ENCODE measurements at regions not wholly inside any gene's neighbourhood (a gene's known extent, or its start where the extent isn't known, plus 50 kb on each side); places are given as distances from the start of the nearest gene placed in this dataset.
A peak's percentile ranks its signal among the peaks of the same experiment; 100 is the strongest.

GRCh38 chr4:77430847-77431246 is 174.8 kb upstream of the CXCL13 start:
- intact Hi-C loops (cut with DNase I), result no loop called here
- no peak overlapping the region for H3K4me3 ChIP-seq (replicated peaks in 1 of 3)
- TF ChIP-seq CTCF (IDR thresholded peaks at IDR 0.05) (no peak), POLR2A (IDR thresholded peaks at IDR 0.05) (no peak)
- H3K9me3 ChIP-seq, result no peaks in the 10 kb centered on the region
- 93% methylated on average over 4 of the region's 4 CpGs for WGBS, 2 donors
- H3K36me3 ChIP-seq, result no peaks in the 10 kb centered on the region
- peaks cover 0 to 4% of the 10 kb centered on the region in 2 donors for H3K4me1 ChIP-seq
- H3K27ac ChIP-seq, result no peak overlapping the region
- DNase-seq, result no peak
- H3K27me3 ChIP-seq, result no peaks in the 10 kb centered on the region

- no peaks in the 10 kb centered on the region for H3K36me3 ChIP-seq
- no peaks in the 10 kb centered on the region for H3K27me3 ChIP-seq
- no peak overlapping the region for H3K27ac ChIP-seq
- DNase-seq, result no peak
- H3K4me1 ChIP-seq, result peaks cover 0 to 4% of the 10 kb centered on the region in 2 donors
- intact Hi-C loops (cut with DNase I), result no loop called here
- no peak overlapping the region for H3K4me3 ChIP-seq (replicated peaks in 1 of 3)
- 97 to 100% methylated on average over 1 of the region's 1 CpG for WGBS, 2 donors
- H3K9me3 ChIP-seq, result no peaks in the 10 kb centered on the region
- TF ChIP-seq POLR2A (IDR thresholded peaks at IDR 0.05) (no peak), CTCF (IDR thresholded peaks at IDR 0.05) (no peak)
Measured at GRCh38 chr4:77431546-77431945, 174.1 kb upstream of the CXCL13 start.

GRCh38 chr4:77432717-77433417 is 172.8 kb upstream of the CXCL13 start:
- no peak overlapping the region for H3K4me3 ChIP-seq (replicated peaks in 1 of 3)
- no peak for DNase-seq
- no peaks in the 10 kb centered on the region for H3K9me3 ChIP-seq
- no peaks in the 10 kb centered on the region for H3K36me3 ChIP-seq
- H3K27ac ChIP-seq, result no peak overlapping the region
- peaks cover 0 to 4% of the 10 kb centered on the region in 2 donors for H3K4me1 ChIP-seq
- 65 to 69% methylated on average over 3 of the region's 3 CpGs for WGBS, 2 donors
- intact Hi-C loops (cut with DNase I), result no loop called here
- TF ChIP-seq POLR2A (IDR thresholded peaks at IDR 0.05), result no peak
- no peak for TF ChIP-seq CTCF (IDR thresholded peaks at IDR 0.05)
- no peaks in the 10 kb centered on the region for H3K27me3 ChIP-seq

GRCh38 chr4:77433418-77433733 is 172.2 kb upstream of the CXCL13 start:
- Histone ChIP-seq H3K9me3 (no peaks in the 10 kb centered on the region), H3K36me3 (no peaks in the 10 kb centered on the region), H3K27ac (no peak overlapping the region), H3K27me3 (no peaks in the 10 kb centered on the region), H3K4me3 (replicated peaks in 1 of 3) (no peak overlapping the region), H3K4me1 (peaks cover 0 to 4% of the 10 kb centered on the region in 2 donors)
- intact Hi-C loops (cut with DNase I), result no loop called here
- peak in 5 of 6 experiments; percentile 41 to 91 (median 65) for TF ChIP-seq CTCF (IDR thresholded peaks at IDR 0.05)
- TF ChIP-seq POLR2A (IDR thresholded peaks at IDR 0.05), result no peak
- DNase-seq, result peak; percentile 6 to 28
- WGBS, 2 donors, result 0 to 3% methylated on average over 2 of the region's 2 CpGs

GRCh38 chr4:77434299-77435092 is 171.1 kb upstream of the CXCL13 start:
- intact Hi-C loops (cut with DNase I), result loop anchor here (5.0 kb wide), 1 partner anchor 47 kb away; no protein-coding TSS in a partner anchor
- 67 to 74% methylated on average over 10 of the region's 10 CpGs for WGBS, 2 donors
- no peaks in the 10 kb centered on the region for H3K27me3 ChIP-seq
- no peaks in the 10 kb centered on the region for H3K36me3 ChIP-seq
- H3K4me3 ChIP-seq (replicated peaks in 1 of 3), result no peak overlapping the region
- H3K27ac ChIP-seq, result no peak overlapping the region
- H3K9me3 ChIP-seq, result no peaks in the 10 kb centered on the region
- no peak for TF ChIP-seq CTCF (IDR thresholded peaks at IDR 0.05)
- no peak for TF ChIP-seq POLR2A (IDR thresholded peaks at IDR 0.05)
- no peak for DNase-seq
- H3K4me1 ChIP-seq, result peaks cover 0 to 4% of the 10 kb centered on the region in 2 donors

Data from thyroid gland (tissue), 4 donors.